Colonic mucosa (tissue), 4 donors: ENCODE measurements at regions not wholly inside any gene's neighbourhood (a gene's known extent, or its start where the extent isn't known, plus 50 kb on each side); places are given as distances from the start of the nearest gene placed in this dataset.

Source experiments
- DNase-seq: peaks from one replicate; pipeline ENCODE4 v3.0.0-alpha.2; 2020
- H3K27ac ChIP-seq: fragments of 200-600 bp; one replicate; pipeline ENCODE4 v1.8.0; 2021
- H3K27me3 ChIP-seq: fragments of 200-600 bp; one replicate; pipeline ENCODE4 v1.8.0; 2021
- H3K36me3 ChIP-seq: fragments of 200-600 bp; one replicate; pipeline ENCODE4 v1.8.0; 2021
- H3K4me1 ChIP-seq: fragments of 200-600 bp; one replicate; pipeline ENCODE4 v1.8.0; 2021; ENCODE audit warnings: mild to moderate bottlenecking
- H3K4me3 ChIP-seq: fragments of 200-600 bp; one replicate; pipeline ENCODE4 v1.8.0; 2021
- H3K9ac ChIP-seq, 2 donors: one replicate each; pipeline ENCODE4 v1.7.0; 2013; ENCODE audit warnings: control low read depth in 2 of 2, low read depth in 2 of 2, low read length in 2 of 2
- H3K9me3 ChIP-seq: fragments of 200-600 bp; one replicate; pipeline ENCODE4 v1.8.0; 2021
- intact Hi-C: fragments of 100-400 bp; cut with DNase I; formaldehyde crosslinking; loops from one replicate; pipeline ENCODE4 v1.14.1; 2022
- TF ChIP-seq, protein P1 (sequence below): fragments of 200-600 bp; IDR thresholded peaks from one replicate; pipeline ENCODE4 v1.8.0; 2022; ENCODE audit warnings: antibody characterized with exemption, mild to moderate bottlenecking
- donor health status: healthy.
- donor health status: DM: no; HTN: no; CAD: no.
- donor health status: DM: no; HTN: no; CAD: no.

GRCh38 chr10:106395041-106395749 is 769.3 kb downstream of the SORCS1 start:
- intact Hi-C loops, result no loop called here
- H3K36me3 ChIP-seq, result no peaks in the 10 kb centered on the region
- no peaks in the 10 kb centered on the region for H3K9me3 ChIP-seq

GRCh38 chr10:106392778-106393177 is 771.7 kb downstream of the SORCS1 start:
- no peak overlapping the region for H3K27ac ChIP-seq
- TF ChIP-seq, protein P1, sequence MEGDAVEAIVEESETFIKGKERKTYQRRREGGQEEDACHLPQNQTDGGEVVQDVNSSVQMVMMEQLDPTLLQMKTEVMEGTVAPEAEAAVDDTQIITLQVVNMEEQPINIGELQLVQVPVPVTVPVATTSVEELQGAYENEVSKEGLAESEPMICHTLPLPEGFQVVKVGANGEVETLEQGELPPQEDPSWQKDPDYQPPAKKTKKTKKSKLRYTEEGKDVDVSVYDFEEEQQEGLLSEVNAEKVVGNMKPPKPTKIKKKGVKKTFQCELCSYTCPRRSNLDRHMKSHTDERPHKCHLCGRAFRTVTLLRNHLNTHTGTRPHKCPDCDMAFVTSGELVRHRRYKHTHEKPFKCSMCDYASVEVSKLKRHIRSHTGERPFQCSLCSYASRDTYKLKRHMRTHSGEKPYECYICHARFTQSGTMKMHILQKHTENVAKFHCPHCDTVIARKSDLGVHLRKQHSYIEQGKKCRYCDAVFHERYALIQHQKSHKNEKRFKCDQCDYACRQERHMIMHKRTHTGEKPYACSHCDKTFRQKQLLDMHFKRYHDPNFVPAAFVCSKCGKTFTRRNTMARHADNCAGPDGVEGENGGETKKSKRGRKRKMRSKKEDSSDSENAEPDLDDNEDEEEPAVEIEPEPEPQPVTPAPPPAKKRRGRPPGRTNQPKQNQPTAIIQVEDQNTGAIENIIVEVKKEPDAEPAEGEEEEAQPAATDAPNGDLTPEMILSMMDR, result no peak
- H3K9ac ChIP-seq, result no peak overlapping the region
- no peak for DNase-seq
- no peaks in the 10 kb centered on the region for H3K36me3 ChIP-seq
- no peak overlapping the region for H3K4me3 ChIP-seq
- H3K9me3 ChIP-seq, result no peaks in the 10 kb centered on the region
- intact Hi-C loops, result no loop called here
- no peaks in the 10 kb centered on the region for H3K4me1 ChIP-seq
- no peaks in the 10 kb centered on the region for H3K27me3 ChIP-seq

More at GRCh38 chr10:106395041-106395749, 769.3 kb downstream of the SORCS1 start:
- Histone ChIP-seq H3K9ac (no peak overlapping the region), H3K27ac (no peak overlapping the region), H3K4me1 (no peaks in the 10 kb centered on the region), H3K4me3 (no peak overlapping the region), H3K27me3 (no peaks in the 10 kb centered on the region)
- no peak for DNase-seq
- TF ChIP-seq, protein P1, result no peak

DNA sequence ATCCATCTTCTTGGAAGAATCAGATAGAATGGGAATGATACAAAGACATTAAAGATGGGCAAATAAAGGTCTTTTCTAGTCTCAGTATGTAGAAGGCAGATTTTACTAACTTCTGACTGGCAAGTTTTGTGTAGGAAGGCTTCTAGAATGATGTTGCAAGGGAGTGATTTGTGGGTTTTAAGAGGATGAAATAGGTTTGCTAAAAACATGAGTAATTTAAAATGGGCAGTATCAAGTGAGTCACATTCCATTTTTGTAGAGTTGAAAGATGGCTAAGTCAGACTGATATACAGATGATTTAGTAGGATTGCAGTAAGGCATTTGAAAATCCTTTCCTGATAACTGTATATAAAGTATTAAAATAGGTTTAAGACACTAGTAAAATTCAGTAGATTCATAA is 777.4 kb downstream of the SORCS1 start:
- no peak overlapping the region for H3K9ac ChIP-seq
- H3K27me3 ChIP-seq, result no peaks in the 10 kb centered on the region
- H3K4me1 ChIP-seq, result no peaks in the 10 kb centered on the region
- TF ChIP-seq, protein P1, result no peak
- no peak for DNase-seq
- H3K36me3 ChIP-seq, result no peaks in the 10 kb centered on the region
- H3K27ac ChIP-seq, result no peak overlapping the region
- intact Hi-C loops, result no loop called here
- no peak overlapping the region for H3K4me3 ChIP-seq
- no peaks in the 10 kb centered on the region for H3K9me3 ChIP-seq

DNA sequence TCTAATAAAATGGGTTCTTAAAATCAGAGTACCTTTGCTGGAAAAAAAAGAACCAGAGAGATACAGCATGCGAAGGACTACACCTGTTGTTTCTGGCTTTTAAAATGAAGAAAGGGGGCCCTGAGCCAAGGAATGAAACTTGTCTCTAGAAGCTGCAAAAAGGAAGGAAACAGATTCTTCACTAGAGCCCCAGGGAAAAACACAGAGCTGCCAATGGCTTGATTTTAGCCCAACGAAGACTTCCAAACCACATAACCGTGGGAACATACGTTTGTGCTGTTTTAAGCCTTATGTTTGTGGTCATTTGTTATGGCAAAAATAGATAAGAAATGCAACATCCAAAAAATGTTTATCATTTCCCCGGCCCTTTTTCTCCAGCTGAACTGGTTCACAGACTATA is 780.0 kb downstream of the SORCS1 start:
- H3K9ac ChIP-seq, result no peak overlapping the region
- H3K4me1 ChIP-seq, result no peaks in the 10 kb centered on the region
- intact Hi-C loops, result no loop called here
- H3K9me3 ChIP-seq, result no peaks in the 10 kb centered on the region
- H3K36me3 ChIP-seq, result no peaks in the 10 kb centered on the region
- TF ChIP-seq, protein P1, result no peak
- no peak overlapping the region for H3K4me3 ChIP-seq
- H3K27ac ChIP-seq, result no peak overlapping the region
- H3K27me3 ChIP-seq, result no peaks in the 10 kb centered on the region
- no peak for DNase-seq

DNA sequence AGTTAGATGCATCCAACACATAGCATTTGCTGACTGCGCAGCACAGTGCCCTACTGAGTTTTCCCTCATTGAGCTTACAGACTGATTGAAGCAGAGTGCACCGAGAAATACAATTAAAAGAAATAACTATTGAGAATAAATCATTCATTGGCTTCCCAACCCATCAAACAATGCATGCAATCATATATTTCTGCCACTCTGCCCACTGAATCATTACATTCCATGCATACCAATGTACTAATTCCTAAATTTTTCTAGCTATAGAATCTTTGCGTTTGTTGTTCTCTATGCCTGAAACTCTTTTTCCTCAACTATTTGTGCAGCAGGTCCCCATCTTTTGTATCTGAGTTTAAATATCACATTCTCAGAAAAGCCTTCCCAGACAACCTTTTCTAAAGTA is 783.8 kb downstream of the SORCS1 start:
- intact Hi-C loops, result no loop called here
- Histone ChIP-seq H3K9ac (no peak overlapping the region), H3K27me3 (no peaks in the 10 kb centered on the region), H3K9me3 (no peaks in the 10 kb centered on the region), H3K4me1 (no peaks in the 10 kb centered on the region), H3K4me3 (no peak overlapping the region), H3K36me3 (no peaks in the 10 kb centered on the region), H3K27ac (no peak overlapping the region)
- no peak for DNase-seq
- TF ChIP-seq, protein P1, result no peak
